ENCODE measurements at regions not wholly inside any gene's neighbourhood (a gene's known extent, or its start where the extent isn't known, plus 50 kb on each side); places are given as distances from the start of the nearest gene placed in this dataset.

DNA sequence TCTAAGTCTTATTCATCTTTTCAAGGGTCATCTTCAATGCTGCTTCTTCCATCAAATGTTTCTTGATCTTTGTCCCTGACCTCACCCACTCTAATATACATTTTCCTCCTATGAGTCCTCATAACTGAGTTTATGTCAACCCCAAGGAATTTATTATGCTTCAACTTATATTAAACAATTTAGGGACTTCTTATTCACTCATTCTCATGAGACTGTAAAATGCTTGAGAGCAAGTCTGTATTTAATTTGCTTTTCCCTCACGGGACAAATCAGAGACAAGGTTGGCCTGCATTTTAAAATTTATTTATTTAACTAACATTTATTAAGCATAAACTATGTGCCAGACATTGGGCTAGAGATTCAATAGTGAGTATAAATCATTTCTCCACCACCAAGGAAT, 312.0 kb upstream of the NT5E start:
- TF ChIP-seq, protein P1, sequence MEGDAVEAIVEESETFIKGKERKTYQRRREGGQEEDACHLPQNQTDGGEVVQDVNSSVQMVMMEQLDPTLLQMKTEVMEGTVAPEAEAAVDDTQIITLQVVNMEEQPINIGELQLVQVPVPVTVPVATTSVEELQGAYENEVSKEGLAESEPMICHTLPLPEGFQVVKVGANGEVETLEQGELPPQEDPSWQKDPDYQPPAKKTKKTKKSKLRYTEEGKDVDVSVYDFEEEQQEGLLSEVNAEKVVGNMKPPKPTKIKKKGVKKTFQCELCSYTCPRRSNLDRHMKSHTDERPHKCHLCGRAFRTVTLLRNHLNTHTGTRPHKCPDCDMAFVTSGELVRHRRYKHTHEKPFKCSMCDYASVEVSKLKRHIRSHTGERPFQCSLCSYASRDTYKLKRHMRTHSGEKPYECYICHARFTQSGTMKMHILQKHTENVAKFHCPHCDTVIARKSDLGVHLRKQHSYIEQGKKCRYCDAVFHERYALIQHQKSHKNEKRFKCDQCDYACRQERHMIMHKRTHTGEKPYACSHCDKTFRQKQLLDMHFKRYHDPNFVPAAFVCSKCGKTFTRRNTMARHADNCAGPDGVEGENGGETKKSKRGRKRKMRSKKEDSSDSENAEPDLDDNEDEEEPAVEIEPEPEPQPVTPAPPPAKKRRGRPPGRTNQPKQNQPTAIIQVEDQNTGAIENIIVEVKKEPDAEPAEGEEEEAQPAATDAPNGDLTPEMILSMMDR (IDR thresholded peaks at IDR 0.05) = no peak
- TF ChIP-seq, protein P2, sequence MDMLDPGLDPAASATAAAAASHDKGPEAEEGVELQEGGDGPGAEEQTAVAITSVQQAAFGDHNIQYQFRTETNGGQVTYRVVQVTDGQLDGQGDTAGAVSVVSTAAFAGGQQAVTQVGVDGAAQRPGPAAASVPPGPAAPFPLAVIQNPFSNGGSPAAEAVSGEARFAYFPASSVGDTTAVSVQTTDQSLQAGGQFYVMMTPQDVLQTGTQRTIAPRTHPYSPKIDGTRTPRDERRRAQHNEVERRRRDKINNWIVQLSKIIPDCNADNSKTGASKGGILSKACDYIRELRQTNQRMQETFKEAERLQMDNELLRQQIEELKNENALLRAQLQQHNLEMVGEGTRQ (CRISPR knock-in tag; IDR thresholded peaks at IDR 0.05) = no peak
- TF ChIP-seq FOXK1 (CRISPR knock-in tag; IDR thresholded peaks at IDR 0.05) (no peak), MYBL2 (CRISPR knock-in tag; IDR thresholded peaks at IDR 0.05) (no peak)
- TF ChIP-seq, protein P3, sequence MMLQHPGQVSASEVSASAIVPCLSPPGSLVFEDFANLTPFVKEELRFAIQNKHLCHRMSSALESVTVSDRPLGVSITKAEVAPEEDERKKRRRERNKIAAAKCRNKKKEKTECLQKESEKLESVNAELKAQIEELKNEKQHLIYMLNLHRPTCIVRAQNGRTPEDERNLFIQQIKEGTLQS (CRISPR knock-in tag; conservative IDR thresholded peaks at IDR 0.05) = no peak
- TF ChIP-seq, protein P4, sequence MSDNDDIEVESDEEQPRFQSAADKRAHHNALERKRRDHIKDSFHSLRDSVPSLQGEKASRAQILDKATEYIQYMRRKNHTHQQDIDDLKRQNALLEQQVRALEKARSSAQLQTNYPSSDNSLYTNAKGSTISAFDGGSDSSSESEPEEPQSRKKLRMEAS (CRISPR knock-in tag; IDR thresholded peaks at IDR 0.05) = no peak

All from WTC11 (cell line).